GM12878 (cell line): ENCODE measurements at regions not wholly inside any gene's neighbourhood (a gene's known extent, or its start where the extent isn't known, plus 50 kb on each side); places are given as distances from the start of the nearest gene placed in this dataset.

Experiments
- ATAC-seq: fragments of 200-7000 bp; cut with Tn5 transposase; 3 replicates; pipeline ENCODE4 v1.9.1; 2020; ENCODE audit warnings: mild to moderate bottlenecking, moderate library complexity
- BruUV-seq: library from RNA; stranded (reverse); fragments of 400-500 nt; replicated peaks from 2 replicates; lab custom pipeline; 2021; lab: Mats Ljungman, UMichigan
- CTCF ChIA-PET: fragments of 300-600 bp; sonication (Branson Sonifier 250); formaldehyde crosslinking; extraction: SDS; loops from one replicate; lab custom pipeline; 2021; ENCODE audit warnings: inconsistent platforms; lab: Yijun Ruan, JAX
- POLR2A ChIA-PET: fragments of 350-600 bp; formaldehyde crosslinking; extraction: SDS; loops from one replicate; lab custom pipeline; 2021; ENCODE audit warnings: inconsistent platforms; lab: Charles Lee
- RAD21 ChIA-PET: fragments of 300-600 bp; sonication (Branson Sonifier 250); formaldehyde crosslinking; loops from one replicate; lab custom pipeline; 2023; ENCODE audit warnings: antibody characterized with exemption; ENCODE audit not compliant: unreplicated experiment; lab: Charles Lee
- SMC1A ChIA-PET: fragments of 300-600 bp; sonication (Branson Sonifier 250); formaldehyde crosslinking; loops from one replicate; lab custom pipeline; 2023; ENCODE audit not compliant: unreplicated experiment, uncharacterized antibody; lab: Charles Lee
- DNase-seq: peaks from one replicate; pipeline ENCODE4 v3.0.0-alpha.2; 2011; ENCODE audit warnings: low read depth, low spot score
- FAIRE-seq: peaks from 3 replicates; lab custom pipeline; 2011; peaks lifted over from hg19 to GRCh38; lab: Jason Lieb, UNC
- H2AFZ ChIP-seq: 2 replicates; pipeline ENCODE4 v1.6.0; 2011; ENCODE audit warnings: low read depth, low read length, control low read depth; ENCODE audit not compliant: control insufficient read depth
- H3K27ac ChIP-seq: 2 replicates; pipeline ENCODE4 v1.5.1; 2011; ENCODE audit warnings: control low read depth; ENCODE audit not compliant: control insufficient read depth, insufficient read depth
- H3K27me3 ChIP-seq, 2 experiments: replicated peaks in 1 of 2; 2 replicates each; pipeline versions ENCODE4 v1.6.0 to v1.6.1; 2011; ENCODE audit warnings: low read length in 1 of 2; ENCODE audit not compliant: control insufficient read depth in 2 of 2, insufficient read depth in 2 of 2
- H3K36me3 ChIP-seq, 2 experiments: 2 replicates each; pipeline ENCODE4 v1.5.1; 2011; ENCODE audit warnings: low read length in 1 of 2; ENCODE audit not compliant: control insufficient read depth in 2 of 2, insufficient read depth in 2 of 2
- H3K4me1 ChIP-seq: 2 replicates; pipeline ENCODE4 v1.6.1; 2011; ENCODE audit warnings: mild to moderate bottlenecking, low read length, moderate library complexity, mixed read lengths; ENCODE audit not compliant: control insufficient read depth, insufficient read depth
- H3K4me2 ChIP-seq: 2 replicates; pipeline ENCODE4 v1.6.0; 2011; ENCODE audit warnings: control low read depth; ENCODE audit not compliant: control insufficient read depth, insufficient read depth
- H3K4me3 ChIP-seq: fragments of 200-600 bp; sonication (generic); 2 replicates; pipeline ENCODE4 v1.5.1; 2016
- H3K79me2 ChIP-seq: 2 replicates; pipeline ENCODE4 v1.6.0; 2011; ENCODE audit warnings: low read length; ENCODE audit not compliant: control insufficient read depth, insufficient read depth
- H3K9ac ChIP-seq: 2 replicates; pipeline ENCODE4 v1.8.0; 2011; ENCODE audit warnings: low read length, control low read depth, mixed read lengths; ENCODE audit not compliant: control insufficient read depth, insufficient read depth
- H3K9me3 ChIP-seq: replicated peaks from 3 replicates; pipeline ENCODE4 v1.5.1; 2011; ENCODE audit warnings: mild to moderate bottlenecking, low read length; ENCODE audit not compliant: control insufficient read depth, insufficient read depth
- H4K20me1 ChIP-seq: 2 replicates; pipeline ENCODE4 v1.6.0; 2011; ENCODE audit not compliant: control insufficient read depth, insufficient read depth
- ASH2L ChIP-seq: fragments of 300-600, 200-600 bp; sonication (generic); IDR thresholded peaks from 2 replicates; pipeline ENCODE4 v1.6.1; 2017; ENCODE audit warnings: low read depth, mild to moderate bottlenecking, borderline replicate concordance
- CHD4 ChIP-seq: fragments of 200-600 bp; sonication (generic); IDR thresholded peaks from 2 replicates; pipeline ENCODE4 v1.6.1; 2016; ENCODE audit warnings: mild to moderate bottlenecking
- CREB1 ChIP-seq: IDR thresholded peaks from 2 replicates; pipeline ENCODE4 v1.6.1; 2012; ENCODE audit warnings: low read depth, mild to moderate bottlenecking, inconsistent platforms
- E4F1 ChIP-seq: fragments of 450-650 bp; IDR thresholded peaks from 2 replicates; pipeline ENCODE4 v1.6.1; 2018; ENCODE audit warnings: borderline replicate concordance, mild to moderate bottlenecking; ENCODE audit not compliant: partially characterized antibody
- JUNB ChIP-seq: IDR thresholded peaks from 2 replicates; pipeline ENCODE4 v1.6.1; 2016; ENCODE audit warnings: antibody characterized with exemption, mild to moderate bottlenecking
- JUND ChIP-seq: IDR thresholded peaks from 2 replicates; pipeline ENCODE4 v1.6.1; 2012; ENCODE audit warnings: low read depth, mild to moderate bottlenecking, low read length, improper control_type of control experiment, moderate library complexity
- LARP7 ChIP-seq: fragments of 450-650 bp; IDR thresholded peaks from 2 replicates; pipeline ENCODE4 v1.6.1; 2017; ENCODE audit warnings: mild to moderate bottlenecking
- SUZ12 ChIP-seq: fragments of 200-600 bp; sonication (generic); IDR thresholded peaks from one replicate; pipeline ENCODE4 v1.6.1; 2018; ENCODE audit warnings: antibody characterized with exemption, mild to moderate bottlenecking; ENCODE audit not compliant: unreplicated experiment
- WGBS: methylation state at CpG from one replicate; pipeline ENCODE4 v1.1.6; 2016; ENCODE audit warnings: low lambda C conversion rate; ENCODE audit not compliant: insufficient replicate concordance, insufficient coverage; ENCODE audit errors: missing lambda C conversion rate; 5-methylcytosine and 5-hydroxymethylcytosine counted together
- in situ Hi-C: fragments of 300-500 bp; cut with MboI; formaldehyde crosslinking; loops from 9 replicates; pipeline ENCODE4 v1.14.3; 2018; ENCODE audit warnings: mixed read lengths
- intact Hi-C: fragments of 100-400 bp; cut with micrococcal nuclease; formaldehyde crosslinking; loops from one replicate; pipeline ENCODE4 v1.14.2; 2022; ENCODE audit not compliant: unreplicated experiment

GRCh38 chr6:168217880-168218537 is 101.6 kb downstream of the DACT2 start:
- H3K79me2 ChIP-seq: no peaks in the 10 kb centered on the region
- H3K4me3 ChIP-seq: no peak overlapping the region
- ChIA-PET POLR2A (no interaction called here), SMC1A (no interaction called here), CTCF (no interaction called here), RAD21 (no interaction called here)
- WGBS: 38% methylated on average over 9 of the region's 9 CpGs
- H4K20me1 ChIP-seq: no peaks in the 10 kb centered on the region
- no peak for TF ChIP-seq SUZ12
- TF ChIP-seq JUND: no peak
- TF ChIP-seq LARP7: no peak
- no peak for TF ChIP-seq CREB1
- no peak for TF ChIP-seq E4F1
- TF ChIP-seq CHD4: no peak
- no peak for TF ChIP-seq JUNB
- no peak for TF ChIP-seq ASH2L
- FAIRE-seq (no peak), ATAC-seq (no peak), DNase-seq (no peak)
- no peaks in the 10 kb centered on the region for H3K36me3 ChIP-seq
- H3K4me1 ChIP-seq: no peaks in the 10 kb centered on the region
- no TSS peak for BruUV-seq
- H3K27me3 ChIP-seq: no peaks in the 10 kb centered on the region
- H3K4me2 ChIP-seq: no peak overlapping the region
- H2AFZ ChIP-seq: no peak overlapping the region
- H3K9me3 ChIP-seq: no peaks in the 10 kb centered on the region
- in situ Hi-C loops: no loop called here
- H3K9ac ChIP-seq: no peak overlapping the region
- H3K27ac ChIP-seq: no peak overlapping the region
- intact Hi-C loops: no loop called here
